ENCODE measurements at regions not wholly inside any gene's neighbourhood (a gene's known extent, or its start where the extent isn't known, plus 50 kb on each side); places are given as distances from the start of the nearest gene placed in this dataset.
"Not testable (repeated sequence)": the region's sequence is repeated elsewhere in the genome, so short reads cannot be mapped to it uniquely, and the experiment has no call there.

DNA sequence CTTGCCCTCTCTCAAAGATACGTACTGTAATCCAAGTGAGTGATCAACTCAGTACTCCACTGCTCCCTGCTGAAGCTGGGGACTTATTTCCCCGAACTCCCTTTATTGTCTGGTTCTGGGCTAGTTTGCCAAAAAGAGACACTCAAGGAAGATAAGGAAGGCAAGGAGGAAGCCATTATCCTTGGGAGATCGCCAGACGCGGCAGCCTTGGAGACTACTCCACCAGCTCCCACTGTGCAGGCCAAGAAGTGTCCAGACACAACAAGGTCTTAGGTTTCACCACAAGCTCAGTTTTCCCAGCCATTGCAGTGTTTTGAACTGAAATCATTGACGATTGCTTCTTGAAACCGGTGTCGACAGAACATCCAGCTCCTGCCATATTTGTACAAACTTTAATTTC lies 439.6 kb upstream of the UBE2E3 start:
- DNase-seq (ENCODE audit: low spot score): no peak

DNA sequence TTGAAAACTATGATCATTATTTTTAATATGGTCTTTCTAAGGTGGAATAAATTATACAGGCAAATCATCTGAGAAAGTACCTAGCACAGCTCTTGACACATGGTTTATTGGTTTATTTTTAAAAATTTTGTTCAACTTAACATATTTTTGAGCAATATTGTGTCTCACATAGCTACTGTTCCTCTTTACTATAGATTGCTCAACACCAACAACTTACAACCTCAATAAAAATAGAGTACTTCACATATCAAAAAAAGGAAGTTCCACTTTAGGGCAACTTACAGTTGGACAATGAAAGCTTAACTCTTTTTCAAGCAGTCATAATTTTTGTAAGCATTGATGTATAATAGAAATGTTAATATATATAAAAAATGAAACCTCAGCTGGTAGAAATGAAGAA lies 440.9 kb upstream of the UBE2E3 start:
- no peak for DNase-seq (ENCODE audit: low spot score)

DNA sequence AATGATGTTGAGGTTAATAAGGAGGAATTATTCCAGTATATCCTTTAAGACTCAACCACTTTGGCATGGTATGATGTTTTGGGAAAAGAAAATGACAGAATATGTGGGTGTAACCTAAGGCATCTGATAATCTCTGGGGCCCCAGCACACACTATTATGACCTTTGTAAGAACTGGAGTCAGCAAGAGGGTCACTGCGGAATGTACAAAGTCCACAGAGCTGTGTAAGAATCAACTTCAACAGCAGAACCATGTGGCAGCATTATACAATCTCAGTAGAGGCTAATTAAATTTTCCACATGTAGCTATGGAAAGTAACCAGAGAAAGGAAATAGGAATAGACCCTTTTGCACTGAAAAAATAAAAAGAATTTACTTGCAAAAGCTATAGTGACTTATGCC lies 445.1 kb upstream of the UBE2E3 start:
- no peak for DNase-seq (ENCODE audit: low spot score)

DNA sequence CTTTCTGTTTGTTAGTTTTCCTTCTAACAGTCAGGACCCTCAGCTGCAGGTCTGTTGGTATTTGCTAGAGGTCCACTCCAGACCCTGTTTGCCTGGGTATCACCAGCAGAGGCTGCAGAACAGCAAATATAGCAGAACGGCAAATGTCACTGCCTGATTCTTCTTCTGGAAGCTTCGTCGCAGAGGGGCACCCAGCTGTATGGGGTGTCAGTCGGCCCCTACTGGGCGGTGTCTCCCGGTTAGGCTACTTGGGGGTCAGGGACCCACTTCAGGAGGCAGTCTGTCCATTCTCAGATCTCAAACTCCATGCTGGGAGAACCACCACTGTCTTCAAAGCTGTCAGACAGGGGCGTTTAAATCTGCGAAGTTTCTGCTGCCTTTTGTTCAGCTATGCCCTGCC lies 448.6 kb upstream of the UBE2E3 start:
- not testable (repeated sequence) for DNase-seq (ENCODE audit: low spot score)

DNA sequence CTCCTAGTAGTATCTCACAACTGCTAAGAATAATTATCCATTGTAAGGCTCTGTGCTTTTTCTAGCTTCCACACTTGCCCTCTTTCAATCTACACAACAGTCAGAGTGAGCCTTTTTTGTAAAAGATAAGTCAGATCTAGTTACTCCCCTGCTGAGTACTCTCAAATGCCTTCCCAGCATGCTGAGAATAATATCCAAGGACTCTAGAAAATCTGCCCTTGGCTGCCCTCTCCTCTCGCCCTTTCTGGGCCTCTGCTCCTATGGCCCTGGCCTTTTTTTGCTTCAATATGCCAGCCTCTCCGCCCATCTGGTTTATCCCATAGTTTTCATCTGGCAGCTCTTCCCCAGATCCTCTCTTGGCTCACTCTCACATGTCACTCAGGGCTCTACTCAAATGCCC lies 455.9 kb upstream of the UBE2E3 start:
- DNase-seq (ENCODE audit: low spot score): no peak

DNA sequence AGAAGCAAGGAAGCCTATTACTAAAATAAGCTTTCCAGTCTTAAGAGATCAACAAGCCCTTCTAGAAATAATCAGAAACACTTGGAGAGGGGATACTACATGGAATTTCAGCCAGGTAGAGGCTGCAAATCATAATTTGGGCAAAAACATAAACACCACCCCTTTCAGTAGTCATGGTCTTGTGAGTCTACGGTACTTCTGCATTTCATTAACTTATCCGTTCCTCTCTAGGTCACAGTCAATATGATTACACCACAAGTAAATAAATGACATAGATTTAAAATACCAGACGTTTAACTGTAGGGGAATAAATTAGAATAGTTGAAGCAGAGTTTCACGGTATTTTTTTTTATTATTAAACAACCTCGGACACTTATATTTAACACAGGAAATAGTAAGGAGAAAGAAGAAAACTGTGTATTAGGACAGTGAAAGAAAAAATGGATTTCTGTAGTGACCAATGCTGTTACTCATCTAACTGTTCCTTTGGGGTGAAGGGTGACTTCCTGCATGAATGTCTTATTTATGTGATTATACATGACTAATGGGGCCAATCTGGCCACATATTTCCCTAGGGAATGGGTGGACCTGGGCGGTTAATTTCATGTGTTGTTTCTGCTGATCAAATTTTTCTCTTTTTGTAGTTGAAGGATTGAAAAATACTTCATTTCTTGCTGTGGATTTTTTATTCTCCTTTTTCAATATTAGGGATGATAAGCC lies 456.6 kb upstream of the UBE2E3 start:
- no peak for DNase-seq (ENCODE audit: low spot score)

DNA sequence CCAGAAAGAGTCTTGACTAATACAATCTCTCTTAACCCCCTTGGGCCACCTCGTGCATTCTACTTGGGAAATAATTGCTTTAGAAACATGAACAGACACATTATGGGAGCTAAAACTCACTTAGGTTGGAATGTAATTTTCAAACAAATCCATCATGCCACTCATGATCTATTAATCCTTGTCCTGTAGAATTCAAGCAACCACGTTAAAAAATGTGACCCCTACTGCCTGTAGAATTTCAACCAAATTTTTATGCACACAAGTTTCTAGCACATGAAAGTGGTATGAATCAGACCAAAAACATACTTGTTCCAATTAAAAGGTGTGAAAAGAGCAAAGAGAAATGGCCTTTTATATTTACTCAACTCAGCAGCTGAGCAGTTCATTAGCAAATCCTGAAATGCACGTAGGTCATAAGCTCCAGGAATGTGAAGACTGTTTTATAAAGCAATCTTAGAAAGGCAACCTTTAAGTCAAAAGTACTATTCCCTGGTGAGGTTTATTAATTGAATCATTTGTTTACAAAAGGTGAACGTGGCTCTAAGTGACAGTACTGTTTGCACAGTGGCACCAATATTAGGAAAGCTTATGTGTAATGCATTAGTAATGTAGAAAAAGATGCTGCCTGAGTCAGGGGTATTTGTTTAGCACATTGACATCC lies 459.4 kb upstream of the UBE2E3 start:
- no peak for DNase-seq (ENCODE audit: low spot score)

DNA sequence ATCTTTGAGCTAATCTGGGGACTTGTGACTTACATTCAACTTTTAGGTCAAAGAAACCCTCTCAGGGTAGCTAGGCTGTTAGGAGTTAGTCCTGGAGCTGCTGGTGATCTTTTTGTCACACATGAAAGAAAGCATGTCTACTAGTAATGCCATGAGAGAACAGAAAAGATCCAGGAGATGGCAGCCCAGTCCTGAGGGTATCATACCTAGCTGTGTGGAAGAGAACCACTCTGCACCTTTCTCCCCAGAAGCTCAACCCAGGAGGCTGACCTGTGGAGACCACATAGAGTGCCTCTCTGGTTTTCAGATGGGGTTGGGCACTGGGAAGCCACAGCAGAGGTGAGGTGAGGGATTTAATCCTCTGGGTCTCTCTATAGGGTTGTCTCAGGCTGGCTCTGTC lies 460.2 kb upstream of the UBE2E3 start:
- DNase-seq (ENCODE audit: low spot score): no peak

DNA sequence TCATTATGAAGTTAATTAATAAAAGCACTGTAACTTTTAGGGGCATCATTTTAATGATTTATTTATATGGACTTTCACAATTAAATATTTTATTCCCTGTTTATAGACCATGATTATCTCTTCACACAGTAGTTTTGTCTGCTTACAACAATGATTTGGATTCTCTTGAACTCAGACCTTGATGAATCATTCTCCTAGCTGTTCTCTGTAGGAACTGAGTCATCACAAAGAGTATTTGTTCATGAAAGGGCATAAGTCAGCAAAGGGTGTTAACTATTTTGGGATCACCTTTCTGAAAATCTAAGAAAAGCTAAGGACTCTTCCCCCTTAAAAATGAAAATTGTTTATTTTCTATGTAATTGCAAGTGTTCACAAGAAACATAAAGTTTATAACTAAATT lies 461.1 kb upstream of the UBE2E3 start:
- DNase-seq (ENCODE audit: low spot score): no peak

DNA sequence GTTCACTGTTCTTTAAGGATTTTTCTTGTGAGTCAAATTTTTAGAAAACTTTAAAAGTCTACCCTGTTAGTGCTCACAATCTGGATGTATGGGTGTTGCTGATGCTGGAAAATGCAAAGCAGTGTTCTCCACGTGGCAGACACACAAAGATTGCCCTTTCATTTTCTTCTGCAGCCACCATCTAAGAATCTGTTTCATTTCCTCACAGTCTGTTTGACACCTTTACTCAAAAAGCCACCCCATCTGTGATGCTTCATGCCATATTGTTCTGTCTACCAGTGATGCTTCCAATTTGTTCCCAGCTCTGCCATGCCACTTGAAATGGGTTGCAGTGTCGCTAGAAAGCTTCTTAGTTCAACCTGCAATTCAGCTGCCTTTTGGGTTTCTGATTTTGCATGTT lies 464.2 kb upstream of the UBE2E3 start:
- no peak for DNase-seq (ENCODE audit: low spot score)

DNA sequence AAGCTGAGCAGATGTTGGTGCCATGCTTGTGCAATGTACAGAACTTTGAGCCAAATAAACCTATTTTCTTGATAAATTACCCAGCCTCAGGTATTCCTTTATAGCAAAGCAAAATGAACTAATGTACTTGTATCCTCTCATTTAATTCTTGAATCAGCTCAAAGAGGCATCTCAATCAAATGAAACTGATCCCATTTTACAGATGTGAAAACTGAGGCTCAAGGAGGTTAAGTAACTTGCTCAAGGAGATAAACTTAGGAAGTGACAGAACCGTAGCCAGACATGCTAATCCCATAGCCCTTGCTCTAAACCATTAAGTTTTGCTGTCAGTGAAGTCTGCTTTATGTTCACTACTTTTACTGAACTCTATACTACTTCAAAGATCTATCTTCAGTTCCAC lies 467.0 kb upstream of the UBE2E3 start:
- DNase-seq (ENCODE audit: low spot score): no peak

DNA sequence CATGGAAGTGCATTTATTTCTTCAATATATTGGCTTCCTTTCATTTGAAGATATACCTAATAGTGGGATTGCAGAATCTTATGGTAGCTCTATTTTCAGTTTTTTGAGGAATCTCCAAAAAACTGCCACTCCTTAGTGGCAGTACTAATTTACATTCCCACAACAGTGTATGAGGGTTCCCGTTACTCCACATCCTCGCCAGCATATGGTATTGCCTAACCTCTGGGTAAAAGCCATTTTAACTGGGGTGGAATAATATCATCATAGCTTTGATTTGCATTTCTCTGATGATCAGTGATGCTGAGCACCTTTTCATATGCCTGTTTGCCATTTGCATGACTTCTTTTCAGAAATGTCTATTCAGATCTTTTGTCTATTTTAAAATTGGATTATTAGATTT lies 471.9 kb upstream of the UBE2E3 start:
- no peak for DNase-seq (ENCODE audit: low spot score)

DNA sequence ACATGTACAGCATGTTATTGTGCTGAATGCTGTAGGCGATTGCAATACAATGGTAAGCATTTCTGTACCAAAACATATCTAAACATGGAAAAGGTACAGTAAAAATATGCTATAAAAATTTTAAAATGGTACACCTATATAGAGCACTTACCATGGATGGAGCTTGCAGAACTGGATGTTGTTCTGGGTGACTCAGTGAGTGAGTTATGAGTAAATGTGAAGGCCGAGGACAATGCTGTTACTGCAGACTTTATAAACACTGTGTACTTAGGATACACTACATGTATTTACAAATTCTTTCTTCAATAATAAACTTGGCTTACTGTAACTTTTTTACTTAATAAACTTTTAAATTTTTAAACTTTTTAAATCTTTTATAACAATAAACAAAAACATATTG lies 473.4 kb upstream of the UBE2E3 start:
- no peak for DNase-seq (ENCODE audit: low spot score)

DNA sequence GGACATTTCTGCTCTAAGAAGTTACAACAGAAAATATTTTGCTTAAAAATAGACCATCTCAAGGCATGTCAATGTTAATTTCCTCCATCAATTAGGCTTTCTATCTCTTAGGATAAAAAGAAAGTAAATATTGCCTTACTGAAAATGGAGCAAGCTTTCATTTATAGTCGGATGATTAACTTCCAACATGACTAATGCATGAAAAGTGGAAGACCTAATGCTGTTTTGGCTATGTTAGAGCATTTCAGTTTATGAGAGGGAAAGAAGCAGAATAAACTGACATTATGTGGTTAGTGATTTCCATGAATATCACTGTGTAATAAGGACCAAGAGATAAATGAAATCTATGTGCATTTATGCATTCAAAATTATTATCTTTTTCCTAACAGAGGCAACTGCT lies 475.2 kb upstream of the UBE2E3 start:
- no peak for DNase-seq (ENCODE audit: low spot score)

DNA sequence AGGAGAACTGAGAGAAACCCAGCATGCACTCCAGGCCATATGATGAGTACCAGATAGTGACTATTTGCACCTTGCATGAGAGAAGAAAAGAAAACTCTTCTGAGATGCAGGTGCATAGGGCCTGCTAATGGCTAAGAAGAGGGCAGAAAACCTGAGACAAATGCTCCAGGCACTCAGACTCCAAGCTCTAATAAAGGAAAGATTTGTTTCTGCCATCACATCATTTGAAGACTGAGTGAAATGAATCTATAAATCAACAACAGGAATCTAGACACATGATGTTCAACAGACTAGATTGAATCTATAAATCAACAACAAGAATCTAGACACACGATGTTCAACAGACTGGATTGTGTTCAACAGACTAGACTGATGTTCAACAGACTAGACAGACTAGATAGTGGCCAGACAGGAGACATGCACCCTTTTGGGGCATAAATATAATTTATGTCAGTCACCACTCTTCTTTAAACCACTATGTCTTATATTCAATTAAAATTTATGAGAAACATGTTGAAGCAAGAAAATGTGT lies 482.7 kb upstream of the UBE2E3 start:
- DNase-seq (ENCODE audit: low spot score): no peak

DNA sequence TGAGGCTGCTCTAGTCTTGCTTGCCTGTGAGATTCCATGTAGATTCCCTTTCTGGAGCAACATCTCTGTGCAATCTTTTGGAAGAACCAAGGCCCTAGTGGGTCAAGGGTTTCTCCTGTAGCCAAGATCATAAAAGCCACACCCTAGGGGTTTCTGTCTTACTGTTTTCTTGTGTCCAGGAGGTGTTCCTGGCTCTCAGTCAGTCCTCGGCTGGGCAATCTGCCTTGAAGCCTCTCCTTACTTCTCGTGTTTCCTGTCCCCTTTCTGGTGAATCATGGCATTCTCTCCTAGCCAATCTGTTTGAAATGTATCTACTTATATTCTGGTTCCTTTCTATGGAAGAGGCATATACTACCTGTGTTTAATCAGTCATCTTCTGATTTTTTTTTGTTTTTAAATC lies 484.8 kb upstream of the UBE2E3 start:
- DNase-seq (ENCODE audit: low spot score): no peak

DNA sequence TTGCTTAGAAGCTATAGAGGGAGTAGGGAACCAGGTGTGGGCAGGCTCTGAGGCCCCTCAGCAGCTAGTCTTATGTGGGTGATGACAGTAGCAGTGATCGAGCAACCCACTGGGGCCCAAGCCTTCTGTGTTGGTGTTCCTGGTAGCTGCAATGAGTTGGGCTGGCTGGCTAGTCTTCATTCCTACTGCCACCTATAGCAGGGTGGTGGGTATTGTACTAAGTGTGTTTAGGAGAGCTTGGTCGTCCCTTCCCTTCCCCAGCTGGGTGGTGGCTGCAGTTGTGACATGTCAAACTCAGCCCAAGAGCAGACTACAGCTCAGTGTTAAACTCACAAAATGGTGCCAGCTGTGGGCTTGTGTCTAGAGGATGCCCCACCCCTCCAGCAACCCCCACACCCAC lies 486.1 kb upstream of the UBE2E3 start:
- DNase-seq (ENCODE audit: low spot score): no peak

DNA sequence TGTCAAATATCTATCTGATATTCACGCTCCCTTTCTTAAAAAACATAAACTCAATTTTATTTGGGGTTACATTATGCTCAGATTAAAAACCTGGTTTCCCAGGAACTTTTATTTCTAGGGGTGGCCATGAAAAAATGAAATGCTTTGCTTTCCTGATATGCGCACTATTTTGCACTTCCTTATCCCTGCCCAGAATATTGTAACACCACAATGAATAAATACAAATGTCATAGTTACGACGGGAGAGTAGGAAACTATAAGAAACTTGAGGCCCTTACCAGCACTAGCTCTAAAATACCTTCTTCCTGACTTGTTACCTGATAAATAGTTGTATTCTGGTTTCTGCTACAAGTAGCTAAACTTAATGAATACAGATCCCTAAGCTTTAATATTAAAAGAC lies 475.6 kb upstream of the CWC22 start:
- DNase-seq (ENCODE audit: low spot score): no peak

DNA sequence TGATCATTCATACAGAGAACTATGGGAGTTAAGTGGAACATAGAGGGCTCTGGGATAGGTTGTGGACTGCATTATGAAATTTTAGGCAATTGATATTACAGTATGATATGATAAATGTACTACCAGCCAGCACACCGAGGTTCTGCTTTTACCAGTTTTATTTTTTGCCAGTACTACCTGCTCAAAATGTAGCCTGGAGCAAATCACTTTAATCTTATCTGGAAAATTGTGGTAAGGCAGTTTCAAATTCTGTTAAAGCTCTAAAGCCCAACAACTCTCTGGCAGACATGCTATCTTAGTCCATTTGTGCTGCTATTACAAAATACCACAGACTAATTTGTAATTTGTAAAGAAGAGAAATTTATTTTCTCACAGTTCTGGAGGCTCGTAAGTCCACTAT lies 474.9 kb upstream of the CWC22 start:
- DNase-seq (ENCODE audit: low spot score): no peak

DNA sequence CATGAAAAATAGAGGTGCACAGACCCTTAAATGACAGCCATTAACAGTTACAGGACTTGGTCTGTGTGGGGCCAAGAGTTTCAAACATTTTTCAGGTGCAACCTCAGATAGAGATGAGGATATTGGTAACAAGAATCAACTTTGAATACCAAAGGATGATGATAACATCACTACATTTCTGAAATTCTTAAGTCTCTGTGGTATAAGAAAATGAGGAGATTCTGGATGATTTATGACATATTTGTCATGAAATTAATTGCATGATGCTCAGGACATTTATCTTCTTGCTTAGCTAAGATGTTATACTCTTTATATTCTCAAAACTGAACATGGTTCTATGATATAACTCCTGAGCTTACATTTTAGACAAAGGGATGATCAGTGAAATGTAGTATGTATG lies 471.8 kb upstream of the CWC22 start:
- DNase-seq (ENCODE audit: low spot score): no peak

DNA sequence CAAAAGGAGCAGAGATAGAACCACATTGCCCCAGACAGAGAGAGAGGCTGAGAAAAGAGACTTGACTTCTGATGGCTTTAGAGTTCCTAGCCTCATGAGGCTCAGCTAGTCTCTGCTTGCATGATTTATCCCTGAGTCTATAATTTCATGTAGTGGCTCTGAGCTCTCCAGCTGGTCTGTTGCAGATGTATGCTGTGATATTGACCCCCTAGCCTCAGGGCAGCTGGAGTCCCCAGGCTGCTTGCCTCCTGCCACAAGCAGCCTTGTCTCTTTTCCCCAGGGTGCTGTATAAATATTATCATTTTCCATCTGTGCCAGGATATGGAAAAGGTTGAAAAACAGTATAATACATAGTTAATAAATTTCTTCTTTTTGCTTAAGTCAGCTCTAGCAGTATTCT lies 467.6 kb upstream of the CWC22 start:
- no peak for DNase-seq (ENCODE audit: low spot score)

DNA sequence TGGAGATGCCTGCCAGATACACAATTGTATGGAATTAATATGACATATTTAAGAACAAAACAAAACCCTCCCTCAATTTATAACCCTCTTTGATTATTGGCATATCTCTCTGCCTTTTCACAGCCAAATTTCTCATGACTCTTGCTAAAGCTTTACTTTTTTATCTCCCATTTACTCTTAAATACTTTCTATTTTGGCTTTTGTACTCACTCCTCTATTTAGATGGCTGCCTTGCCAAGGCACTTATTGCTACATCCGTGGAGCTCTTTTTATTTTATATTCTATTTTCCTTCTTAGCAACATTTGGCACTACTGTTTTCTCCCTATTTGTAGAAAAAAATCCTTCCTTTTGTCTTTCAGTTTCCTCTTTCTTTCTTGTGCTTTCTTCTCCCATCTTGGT lies 466.4 kb upstream of the CWC22 start:
- DNase-seq (ENCODE audit: low spot score): no peak

DNA sequence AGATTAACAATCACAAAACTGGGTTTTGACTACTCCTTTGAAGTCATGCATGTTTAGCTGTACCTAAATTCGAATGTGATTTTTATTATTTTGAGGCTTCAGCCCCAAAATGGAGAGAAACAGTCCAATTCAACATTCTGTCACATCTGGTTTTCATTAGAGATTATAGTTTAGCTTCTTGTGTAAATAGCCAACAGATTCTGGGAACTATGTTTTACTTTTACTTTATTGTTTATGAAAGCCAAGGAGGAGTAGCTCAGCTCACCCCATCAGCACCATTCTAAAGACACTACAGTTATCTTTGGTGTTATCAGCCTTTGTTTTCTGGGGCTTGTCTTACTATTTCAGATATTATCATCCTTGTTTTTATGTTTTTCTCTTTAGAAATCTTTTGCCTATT lies 465.0 kb upstream of the CWC22 start:
- no peak for DNase-seq (ENCODE audit: low spot score)

DNA sequence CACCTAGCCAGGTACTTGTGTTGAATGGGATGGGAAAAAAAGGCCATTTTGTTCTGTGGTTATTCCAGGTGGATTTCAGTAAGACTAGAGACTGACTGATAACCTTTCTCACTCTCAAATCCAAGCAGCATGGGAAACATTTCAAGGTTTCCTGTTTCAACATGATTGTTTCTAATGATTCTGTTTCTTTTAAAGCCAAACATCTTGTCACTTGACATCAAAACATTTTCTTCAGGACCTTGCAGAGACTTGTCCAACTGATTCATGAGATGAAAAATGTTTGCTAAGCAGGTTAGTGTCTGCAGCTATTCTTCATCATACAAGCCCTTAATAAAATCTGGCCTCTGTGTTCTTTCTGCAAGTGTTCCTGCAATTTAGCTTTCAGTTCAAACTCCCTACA lies 456.5 kb upstream of the CWC22 start:
- no peak for DNase-seq (ENCODE audit: low spot score)
